Vagina (tissue), 2 donors: ENCODE measurements at regions not wholly inside any gene's neighbourhood (a gene's known extent, or its start where the extent isn't known, plus 50 kb on each side); places are given as distances from the start of the nearest gene placed in this dataset.

Experiments used
- DNase-seq, 2 donors: peaks; one replicate each; pipeline ENCODE4 v3.0.0-alpha.2; 2017; ENCODE audit errors: extremely low spot score in 2 of 2
- H3K27ac ChIP-seq: fragments of 200-600 bp; sonication (generic); one replicate; pipeline ENCODE4 v1.5.1; 2019
- H3K27me3 ChIP-seq: fragments of 200-600 bp; sonication (generic); one replicate; pipeline ENCODE4 v1.5.1; 2019
- H3K36me3 ChIP-seq, 2 donors: fragments of 200-600 bp; sonication (generic); one replicate each; pipeline ENCODE4 v1.5.1; 2017 to 2019
- H3K4me1 ChIP-seq: fragments of 200-600 bp; sonication (generic); one replicate; pipeline ENCODE4 v1.5.1; 2019
- H3K4me3 ChIP-seq, 2 donors: fragments of 200-600 bp; sonication (generic); 1 replicate in 1 of 2; 2 replicates in 1 of 2; pipeline ENCODE4 v1.5.1; 2016 to 2019
- H3K9me3 ChIP-seq: fragments of 200-600 bp; sonication (generic); one replicate; pipeline ENCODE4 v1.5.1; 2019
- CTCF ChIP-seq, 3 experiments: fragments of 450-650 bp in 2 of 3; fragments of 200-600 bp in 1 of 3; sonication (generic) in 1 of 3; IDR thresholded peaks; one replicate each; pipeline ENCODE4 v1.5.1; 2017 to 2019; ENCODE audit warnings: antibody characterized with exemption in 3 of 3, mild to moderate bottlenecking in 2 of 3, moderate library complexity in 2 of 3
- POLR2A ChIP-seq, 2 donors: fragments of 450-650 bp; IDR thresholded peaks; one replicate each; pipeline ENCODE4 v1.6.1; 2017; ENCODE audit warnings: antibody characterized with exemption in 2 of 2, mild to moderate bottlenecking in 2 of 2, moderate library complexity in 2 of 2
- POLR2AphosphoS5 ChIP-seq, 2 donors: sonication (generic); formaldehyde crosslinking; IDR thresholded peaks; one replicate each; pipeline ENCODE4 v1.9.0; 2017; ENCODE audit warnings: antibody characterized with exemption in 2 of 2, mild to moderate bottlenecking in 2 of 2, low read depth in 1 of 2; ENCODE audit not compliant: insufficient read depth in 1 of 2
- intact Hi-C: fragments of 100-400 bp; cut with DNase I; formaldehyde crosslinking; loops from one replicate; pipeline ENCODE4 v1.15.1; 2023

GRCh38 chr17:69655902-69656301 is 241.4 kb downstream of the MAP2K6 start:
- no peaks in the 10 kb centered on the region for H3K36me3 ChIP-seq
- no peaks in the 10 kb centered on the region for H3K9me3 ChIP-seq
- intact Hi-C loops, result no loop called here
- no peak for DNase-seq
- no peaks in the 10 kb centered on the region for H3K27me3 ChIP-seq
- TF ChIP-seq POLR2A (IDR thresholded peaks at IDR 0.05), result no peak
- no peak overlapping the region for H3K4me3 ChIP-seq
- no peaks in the 10 kb centered on the region for H3K4me1 ChIP-seq
- H3K27ac ChIP-seq, result no peak overlapping the region

GRCh38 chr17:69669441-69670178 is 255.1 kb downstream of the MAP2K6 start:
- H3K36me3 ChIP-seq, result no peaks in the 10 kb centered on the region

DNA sequence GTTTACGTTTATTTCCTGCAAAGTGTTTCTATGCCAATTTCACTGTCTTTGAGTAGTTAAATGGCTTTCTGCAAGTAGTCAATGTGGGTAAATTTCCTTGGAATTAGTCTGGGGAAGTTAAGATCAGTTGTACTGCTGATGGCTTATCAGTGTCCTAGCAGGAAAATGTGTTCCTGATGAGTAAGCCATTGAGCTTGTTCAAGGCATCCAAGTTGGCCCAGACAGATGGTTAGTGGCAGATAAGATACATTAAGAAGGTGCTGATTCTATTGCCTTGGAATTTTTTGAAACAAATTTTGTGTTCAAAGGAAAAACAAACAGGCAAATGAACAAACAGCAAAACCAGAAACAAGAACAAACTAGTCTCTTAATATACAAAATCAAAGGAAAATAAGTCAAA is 258.4 kb downstream of the MAP2K6 start:
- no peak overlapping the region for H3K4me3 ChIP-seq
- no peaks in the 10 kb centered on the region for H3K27me3 ChIP-seq
- intact Hi-C loops, result no loop called here
- no peaks in the 10 kb centered on the region for H3K4me1 ChIP-seq
- DNase-seq, result no peak
- TF ChIP-seq POLR2AphosphoS5 (IDR thresholded peaks at IDR 0.05; ENCODE audit: insufficient read depth in 1 of 2, low read depth in 1 of 2), result no peak
- TF ChIP-seq CTCF (IDR thresholded peaks at IDR 0.05), result no peak
- TF ChIP-seq POLR2A (IDR thresholded peaks at IDR 0.05), result no peak
- H3K36me3 ChIP-seq, result no peaks in the 10 kb centered on the region
- no peak overlapping the region for H3K27ac ChIP-seq
- H3K9me3 ChIP-seq, result no peaks in the 10 kb centered on the region

More at GRCh38 chr17:69669441-69670178, 255.1 kb downstream of the MAP2K6 start:
- DNase-seq, result no peak
- no peaks in the 10 kb centered on the region for H3K9me3 ChIP-seq
- TF ChIP-seq POLR2AphosphoS5 (IDR thresholded peaks at IDR 0.05; ENCODE audit: insufficient read depth in 1 of 2, low read depth in 1 of 2) (no peak), CTCF (IDR thresholded peaks at IDR 0.05) (no peak), POLR2A (IDR thresholded peaks at IDR 0.05) (no peak)
- no peaks in the 10 kb centered on the region for H3K27me3 ChIP-seq
- H3K27ac ChIP-seq, result no peak overlapping the region
- no peaks in the 10 kb centered on the region for H3K4me1 ChIP-seq
- no peak overlapping the region for H3K4me3 ChIP-seq
- intact Hi-C loops, result no loop called here

- intact Hi-C loops, result no loop called here
- no peaks in the 10 kb centered on the region for H3K27me3 ChIP-seq
- no peaks in the 10 kb centered on the region for H3K4me1 ChIP-seq
- H3K9me3 ChIP-seq, result no peaks in the 10 kb centered on the region
- no peak overlapping the region for H3K4me3 ChIP-seq
- no peak for DNase-seq
- TF ChIP-seq POLR2A (IDR thresholded peaks at IDR 0.05) (no peak), CTCF (IDR thresholded peaks at IDR 0.05) (no peak), POLR2AphosphoS5 (IDR thresholded peaks at IDR 0.05; ENCODE audit: insufficient read depth in 1 of 2, low read depth in 1 of 2) (no peak)
- no peaks in the 10 kb centered on the region for H3K36me3 ChIP-seq
- H3K27ac ChIP-seq, result no peak overlapping the region
These were observed 262.6 kb downstream of the MAP2K6 start for GRCh38 chr17:69677130-69677529.

- DNase-seq, result no peak
- intact Hi-C loops, result no loop called here
- no peaks in the 10 kb centered on the region for H3K9me3 ChIP-seq
- no peak overlapping the region for H3K27ac ChIP-seq
- TF ChIP-seq CTCF (IDR thresholded peaks at IDR 0.05) (no peak), POLR2A (IDR thresholded peaks at IDR 0.05) (no peak)
- no peaks in the 10 kb centered on the region for H3K4me1 ChIP-seq
- H3K27me3 ChIP-seq, result no peaks in the 10 kb centered on the region
- H3K36me3 ChIP-seq, result no peaks in the 10 kb centered on the region
- no peak overlapping the region for H3K4me3 ChIP-seq
These were observed 263.7 kb downstream of the MAP2K6 start for GRCh38 chr17:69678206-69678605.
